HG03045 (cell line): ENCODE measurements at regions not wholly inside any gene's neighbourhood (a gene's known extent, or its start where the extent isn't known, plus 50 kb on each side); places are given as distances from the start of the nearest gene placed in this dataset.
"Not testable (repeated sequence)": the region's sequence is repeated elsewhere in the genome, so short reads cannot be mapped to it uniquely, and the experiment has no call there.

Experiments
- ATAC-seq: cut with Tn5 transposase; IDR thresholded peaks from one replicate; pipeline ENCODE4 v1.9.1; 2021; ENCODE audit warnings: mild to moderate bottlenecking, moderate library complexity; ENCODE audit not compliant: unreplicated experiment

DNA sequence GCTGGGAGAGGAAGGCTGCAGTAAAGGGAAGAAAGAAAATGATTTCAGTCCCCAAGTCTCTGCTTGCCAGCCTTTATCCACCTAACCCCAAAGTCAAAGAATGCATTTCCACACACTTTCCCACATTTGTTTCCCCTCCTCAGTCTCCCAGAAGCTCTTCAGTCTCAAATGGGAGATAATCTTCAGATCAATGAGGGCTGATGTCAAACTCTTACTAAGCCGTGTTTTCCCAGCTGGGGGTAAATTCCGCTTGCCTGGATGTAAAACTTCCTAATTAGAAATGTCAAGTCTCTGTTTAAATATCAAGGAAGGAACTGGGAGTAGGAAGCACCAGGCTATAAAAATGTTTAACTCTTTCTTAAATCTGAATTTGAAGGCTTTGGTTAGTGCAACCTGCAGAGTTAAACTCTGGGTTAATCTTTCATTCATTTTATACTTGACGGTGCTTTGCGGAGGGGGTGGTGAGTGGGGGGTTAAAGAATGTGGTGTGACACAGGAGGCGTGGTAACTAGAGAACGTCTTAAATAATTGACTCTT is 601.4 kb upstream of the ACTRT1 start:
- ATAC-seq, result no peak

DNA sequence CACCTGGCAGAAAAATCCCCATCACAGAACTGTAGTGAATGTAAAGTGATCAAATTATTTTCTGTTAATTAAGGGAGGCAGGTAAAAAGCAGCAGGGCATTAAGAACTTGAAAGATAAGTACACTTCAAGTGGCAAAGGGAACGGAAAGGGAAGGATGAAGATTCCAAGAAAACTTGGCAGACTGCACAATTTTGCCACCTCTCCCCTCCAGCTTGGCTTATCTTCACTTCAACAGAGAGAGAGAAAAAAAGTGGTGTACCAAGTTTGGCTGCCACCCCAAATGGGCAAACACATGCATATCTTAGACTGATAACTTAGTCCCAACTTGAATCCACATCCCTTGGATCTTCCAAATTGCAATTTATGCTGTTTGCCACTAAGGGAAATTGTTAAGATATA is 598.1 kb upstream of the ACTRT1 start:
- no peak for ATAC-seq

DNA sequence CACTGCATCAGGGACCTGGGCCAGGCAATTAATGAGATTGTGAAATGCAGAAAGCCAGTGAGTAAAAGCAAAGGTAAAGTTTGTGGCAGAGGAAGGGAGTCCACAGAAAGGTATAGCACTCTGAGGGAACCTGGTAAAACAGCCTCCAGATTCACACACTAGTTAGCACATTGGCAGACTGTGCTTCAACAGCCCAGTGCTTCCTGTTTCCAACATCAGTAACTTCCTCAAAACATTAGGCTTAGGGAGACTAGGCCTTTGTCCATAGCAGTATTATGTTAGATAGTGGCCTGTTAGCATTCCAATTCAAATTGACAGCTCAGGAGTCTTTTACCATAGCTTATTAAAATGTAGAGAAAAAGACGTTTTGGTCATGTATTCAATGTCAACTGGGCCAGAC is 582.6 kb upstream of the ACTRT1 start:
- ATAC-seq, result no peak

DNA sequence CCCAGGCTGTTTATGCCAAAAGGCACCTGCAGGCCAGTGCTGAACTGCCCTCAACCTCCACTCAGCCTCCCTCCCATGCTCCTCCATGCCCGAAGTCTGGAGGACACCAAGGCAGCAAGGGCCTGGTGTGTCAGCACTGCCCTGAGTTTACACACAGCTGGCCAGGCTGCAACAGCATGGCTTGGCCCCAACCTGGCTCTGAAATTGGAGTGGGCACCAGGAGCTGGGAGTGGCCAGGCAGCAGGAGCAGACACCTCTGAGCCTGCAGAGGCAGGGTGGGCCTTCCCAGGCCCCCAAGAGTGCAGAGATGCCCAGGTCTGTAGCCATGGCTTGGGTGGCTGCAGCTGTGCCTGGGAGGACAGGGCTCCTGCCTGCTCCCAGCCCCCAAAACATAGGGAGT is 571.2 kb upstream of the ACTRT1 start:
- no peak for ATAC-seq

DNA sequence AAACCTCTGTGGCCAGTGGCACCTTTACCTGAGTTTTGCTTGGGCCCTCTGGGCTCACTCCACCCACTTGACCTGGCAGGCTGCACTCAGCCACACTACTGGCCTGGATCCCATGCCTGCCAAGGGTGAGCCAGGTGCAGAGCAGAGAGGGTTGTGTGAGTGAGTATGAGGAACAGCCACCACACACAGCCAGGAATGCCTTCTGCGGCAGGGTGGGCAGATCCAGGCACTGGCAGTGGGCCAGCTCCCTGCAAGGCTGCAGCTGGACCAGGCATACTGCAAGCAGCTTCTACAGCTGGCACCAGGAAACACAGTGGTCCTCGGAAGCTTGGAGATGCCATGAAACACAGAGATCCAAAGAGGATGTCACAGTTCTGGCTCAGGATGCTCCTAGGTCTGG is 570.1 kb upstream of the ACTRT1 start:
- ATAC-seq, result no peak

DNA sequence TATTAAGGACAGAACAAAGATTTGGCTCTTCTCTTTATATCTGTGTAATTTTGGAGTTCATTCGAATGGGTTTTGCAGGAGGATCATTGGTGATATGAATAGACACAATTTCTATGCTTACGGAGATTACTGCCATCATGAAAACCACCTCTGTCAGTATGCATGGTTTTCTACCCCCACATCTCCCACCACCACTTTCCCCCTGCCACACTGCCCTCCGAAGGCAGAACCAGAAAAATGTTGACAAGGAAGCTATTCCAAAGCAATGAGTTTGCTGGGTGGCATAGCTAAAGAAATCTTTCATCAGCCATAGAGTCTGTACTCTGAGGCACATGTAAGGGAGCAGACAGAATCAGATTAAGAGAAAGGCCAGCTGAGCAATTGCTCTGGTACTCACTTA is 567.3 kb upstream of the ACTRT1 start:
- ATAC-seq, result no peak

DNA sequence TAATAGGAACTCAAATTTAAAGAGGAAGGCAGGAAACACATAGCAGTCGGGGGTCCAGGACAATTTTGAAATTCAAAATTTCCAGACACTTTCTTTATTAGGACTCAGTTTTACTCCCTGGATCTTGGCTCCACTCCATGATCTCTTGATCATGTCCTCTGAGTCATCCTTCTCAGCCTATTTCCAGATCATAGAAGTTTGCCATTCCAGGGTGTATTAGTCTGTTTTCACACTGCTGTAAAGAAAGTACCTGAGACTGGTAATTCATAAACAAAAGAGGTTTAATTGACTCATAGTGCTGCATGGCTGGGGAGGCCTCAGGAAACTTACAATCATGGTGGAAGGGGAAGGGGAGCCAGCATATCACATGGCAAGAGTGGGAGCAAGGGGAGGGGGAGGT is 564.7 kb upstream of the ACTRT1 start:
- ATAC-seq, result no peak

DNA sequence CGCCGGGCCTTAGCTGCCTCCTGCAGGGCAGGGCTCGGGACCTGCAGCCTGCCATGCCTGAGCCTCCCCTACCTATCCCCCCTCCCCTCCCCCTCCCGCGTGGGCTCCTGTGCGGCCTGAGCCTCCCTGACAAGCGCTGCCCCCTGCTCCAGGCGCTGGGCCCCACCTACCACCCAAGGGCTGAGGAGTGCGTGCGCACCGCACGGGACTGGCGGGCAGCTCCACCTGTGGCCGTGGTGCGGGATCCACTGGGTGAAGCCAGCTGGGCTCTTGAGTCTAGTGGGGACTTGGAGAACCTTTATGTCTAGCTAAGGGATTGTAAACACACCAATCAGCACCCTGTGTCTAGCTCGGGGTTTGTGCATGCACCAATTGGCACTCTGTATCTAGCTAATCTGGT is 554.6 kb upstream of the ACTRT1 start:
- not testable (repeated sequence) for ATAC-seq

DNA sequence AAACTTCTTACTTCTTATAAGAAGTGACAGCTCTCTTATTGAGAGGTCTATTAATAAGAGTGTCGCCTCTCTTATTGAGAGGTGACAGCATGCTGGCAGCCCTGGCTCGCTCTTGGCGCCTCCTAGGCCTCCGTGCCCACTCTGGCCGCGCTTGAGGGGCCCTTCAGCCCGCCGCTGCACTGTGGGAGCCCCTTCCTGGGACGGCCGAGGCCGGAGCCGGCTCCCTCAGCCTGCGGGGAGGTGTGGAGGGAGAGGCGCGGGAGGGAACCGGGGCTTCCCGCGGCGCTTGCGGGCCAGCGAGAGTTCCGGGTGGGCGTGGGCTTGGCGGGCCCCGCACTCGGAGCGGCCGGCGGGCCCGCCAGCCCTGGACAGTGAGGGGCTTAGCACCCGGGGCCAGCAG is 554.2 kb upstream of the ACTRT1 start:
- not testable (repeated sequence) for ATAC-seq

DNA sequence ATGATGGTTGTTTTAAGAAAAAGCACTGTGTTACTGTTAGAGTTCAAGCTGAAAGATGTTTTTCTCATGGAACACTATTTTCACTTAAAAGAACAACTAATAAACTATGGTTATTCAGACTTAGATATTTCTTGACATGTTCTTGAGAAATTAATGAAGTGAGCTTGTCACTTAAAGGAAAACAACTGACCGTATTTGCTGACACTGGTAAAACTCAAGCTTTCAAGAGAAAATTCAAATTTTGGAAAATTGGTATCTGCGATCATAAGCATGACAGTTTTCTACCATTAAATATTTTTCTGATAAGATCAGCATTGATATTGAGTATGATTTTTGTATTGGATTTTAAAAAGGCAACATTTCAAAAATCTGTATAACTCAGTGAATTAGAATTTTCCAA is 549.5 kb upstream of the ACTRT1 start:
- no peak for ATAC-seq

DNA sequence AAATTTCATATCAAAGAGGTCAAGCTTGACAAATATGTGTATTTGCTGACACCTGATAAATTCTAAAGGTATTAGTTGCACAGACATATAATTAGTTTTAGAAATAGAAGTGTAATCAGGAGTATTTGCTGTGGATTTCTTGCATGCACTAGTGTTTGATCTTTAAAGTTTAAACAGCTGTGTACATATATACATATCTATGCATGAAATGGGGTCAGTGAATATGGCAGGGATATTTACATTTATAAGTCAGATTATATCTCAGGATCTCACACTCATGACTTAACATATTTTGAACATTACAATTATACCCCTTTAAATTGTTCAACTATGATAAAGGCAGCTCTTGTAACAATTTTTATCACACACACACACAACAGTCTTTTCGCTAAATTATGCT is 547.4 kb upstream of the ACTRT1 start:
- no peak for ATAC-seq

DNA sequence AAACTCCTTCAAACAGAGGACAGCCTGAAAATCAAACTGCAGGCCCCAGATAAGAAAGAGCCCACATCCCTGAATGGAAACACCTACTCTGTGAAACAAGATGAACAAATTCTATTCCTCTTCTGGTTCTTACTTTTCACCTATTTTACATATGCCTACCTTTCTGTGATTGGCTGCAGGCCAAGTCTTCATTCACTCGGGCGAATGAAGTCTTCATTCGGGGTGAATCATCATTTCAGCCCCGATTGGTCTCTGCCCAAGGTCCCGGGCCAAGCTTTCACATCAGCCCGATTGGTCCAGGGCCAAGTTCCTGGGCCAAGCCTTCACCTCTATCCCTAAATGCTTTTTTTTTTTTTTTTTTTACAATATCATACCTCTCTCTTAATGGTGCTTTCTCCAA is 529.8 kb upstream of the ACTRT1 start:
- no peak for ATAC-seq

DNA sequence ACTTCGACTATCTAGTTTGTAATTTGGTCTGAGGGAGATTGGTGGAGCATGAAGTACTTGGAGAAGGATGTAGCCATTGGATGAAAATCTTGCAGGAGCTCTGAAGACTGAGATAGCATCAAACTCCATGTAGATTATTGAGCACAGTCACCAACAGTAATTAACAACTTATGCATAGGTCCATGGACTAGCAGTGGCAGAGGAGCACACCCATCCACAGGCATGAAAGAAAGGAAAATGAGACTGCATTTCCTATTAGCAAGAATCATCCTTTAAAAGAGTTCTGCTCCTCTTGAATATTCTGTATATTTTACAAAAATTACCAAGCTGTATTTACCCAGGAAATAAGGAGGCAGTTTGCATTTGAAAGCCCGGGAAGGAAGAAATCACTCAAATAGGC is 529.4 kb upstream of the ACTRT1 start:
- ATAC-seq, result no peak

DNA sequence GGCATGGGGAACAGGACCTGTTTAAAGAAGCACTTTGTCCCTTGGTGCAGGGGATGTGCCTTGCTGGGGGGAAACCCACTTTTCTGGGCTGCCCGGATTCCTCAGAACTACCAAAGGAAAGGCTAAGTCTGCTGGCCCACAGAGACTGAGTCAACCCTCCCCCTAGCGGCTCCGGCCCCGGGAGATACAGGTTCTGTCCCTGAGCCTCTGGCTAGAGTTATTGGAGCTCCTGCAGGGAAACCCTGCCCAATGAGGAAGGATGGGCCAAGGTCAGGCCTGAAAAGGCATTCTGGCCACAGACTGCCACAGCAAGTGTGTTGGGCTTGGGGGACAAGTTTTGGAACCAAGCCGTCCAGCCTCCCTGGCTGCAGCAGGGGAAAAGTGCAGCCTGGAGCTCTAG is 490.9 kb upstream of the ACTRT1 start:
- ATAC-seq, result no peak

DNA sequence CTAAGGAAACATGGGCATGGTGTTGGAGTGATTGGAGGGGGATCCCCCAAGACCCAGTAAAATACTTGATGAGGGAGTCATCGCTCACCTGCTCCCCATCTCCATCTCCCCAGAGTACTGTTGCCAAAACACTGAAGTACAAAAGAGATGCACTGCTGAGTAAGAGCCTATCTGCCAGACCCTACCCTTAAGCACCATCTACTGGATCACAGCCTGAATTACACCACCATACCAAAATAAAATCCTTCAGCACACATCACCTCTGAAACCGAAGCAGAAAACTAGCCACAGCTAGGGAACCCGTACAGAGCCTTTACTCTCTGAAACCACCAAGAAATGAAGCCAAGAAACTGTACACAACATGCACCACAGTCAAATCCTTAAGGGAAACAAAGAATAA is 466.3 kb upstream of the ACTRT1 start:
- no peak for ATAC-seq

DNA sequence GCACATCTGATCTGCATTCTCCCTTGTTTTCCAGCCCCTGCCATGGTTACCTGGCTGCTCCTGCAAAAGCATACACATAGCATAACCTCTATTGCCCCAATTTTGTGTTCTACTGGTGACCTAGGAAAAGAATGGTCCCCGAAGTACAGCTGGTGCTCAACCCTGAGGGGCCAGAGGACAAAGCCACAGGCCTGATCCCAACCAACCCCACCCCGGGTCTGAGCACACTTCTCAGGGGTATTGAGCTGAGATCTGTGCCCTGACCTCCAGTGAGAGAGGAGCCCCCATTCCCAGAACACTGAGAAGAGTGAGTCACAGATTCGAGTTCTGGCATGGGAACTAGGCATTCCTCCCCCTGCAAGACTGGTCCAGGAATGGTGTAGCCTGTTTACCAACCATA is 465.5 kb upstream of the ACTRT1 start:
- ATAC-seq, result no peak

DNA sequence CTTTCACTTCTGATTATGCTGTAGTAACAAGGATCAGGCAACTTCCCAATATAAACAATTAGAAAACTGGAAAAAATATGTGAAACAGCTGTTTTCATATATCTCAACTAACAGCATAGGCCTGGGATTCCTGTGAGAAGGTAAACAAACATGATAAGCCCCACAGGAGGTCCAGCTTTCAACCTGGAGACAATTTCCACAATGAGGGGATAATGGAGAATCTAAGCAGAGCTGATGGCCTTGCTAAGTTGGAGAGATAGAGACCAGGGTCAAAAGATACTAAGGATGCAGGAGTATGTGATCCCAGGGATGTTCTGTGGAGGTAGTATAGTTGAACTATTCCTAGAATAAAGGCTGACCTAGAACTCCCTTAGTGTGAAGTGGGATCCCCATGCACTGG is 452.3 kb upstream of the ACTRT1 start:
- ATAC-seq, result no peak

DNA sequence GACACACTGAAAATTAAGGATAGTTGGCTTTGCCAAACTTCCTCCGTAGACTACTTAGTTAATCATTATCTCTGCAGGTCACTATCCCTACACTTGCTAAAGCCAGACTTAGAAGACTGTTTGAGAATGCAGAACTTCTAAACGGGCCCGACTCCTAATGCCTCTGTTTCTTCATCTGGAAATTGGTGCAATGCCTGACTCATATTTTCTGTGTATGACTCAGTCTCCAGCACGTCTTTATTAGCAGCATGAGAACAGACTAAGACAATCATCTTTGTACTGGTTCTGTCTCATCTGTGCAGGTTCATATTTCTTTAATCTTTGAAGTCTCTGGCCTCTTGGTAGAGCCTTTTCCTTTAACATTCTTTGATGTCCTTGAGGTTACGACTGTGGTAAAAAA is 411.9 kb upstream of the ACTRT1 start:
- ATAC-seq, result no peak

DNA sequence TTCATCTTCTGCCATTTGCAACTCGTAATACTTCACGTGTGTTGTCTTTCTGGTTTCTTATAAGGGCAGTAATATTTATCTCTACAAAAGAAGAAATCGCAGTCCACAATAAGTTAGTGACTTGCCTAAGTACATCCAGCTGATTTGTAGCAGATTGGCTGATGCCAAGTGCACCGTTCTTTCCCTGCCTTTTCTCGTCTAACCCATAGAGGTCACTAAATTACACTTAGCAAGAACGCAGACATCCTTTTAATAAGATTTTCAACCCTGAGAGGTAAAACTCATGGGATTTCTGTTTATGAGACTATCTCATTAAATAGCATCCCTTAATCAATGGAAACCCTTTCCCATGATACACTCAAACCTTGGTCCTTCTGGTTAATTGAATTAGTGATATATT is 408.6 kb upstream of the ACTRT1 start:
- no peak for ATAC-seq

DNA sequence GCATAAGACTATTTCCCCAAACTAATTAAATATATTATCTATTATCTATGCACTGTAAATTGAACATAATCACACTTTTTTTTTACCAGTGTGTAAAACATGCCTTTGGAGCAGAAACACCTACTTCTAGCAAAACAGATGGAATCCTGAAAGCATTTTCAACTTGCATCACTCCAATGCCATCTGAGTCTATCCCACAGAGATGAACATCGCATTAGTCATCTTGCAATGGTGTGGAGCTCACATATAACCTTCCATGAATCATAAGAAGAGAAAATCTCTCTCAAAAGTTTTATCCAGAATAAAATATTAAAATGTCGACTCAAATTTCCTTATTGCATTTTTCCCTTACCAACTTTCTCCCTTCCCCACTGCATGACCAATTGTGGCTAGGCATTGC is 406.7 kb upstream of the ACTRT1 start:
- ATAC-seq, result no peak

DNA sequence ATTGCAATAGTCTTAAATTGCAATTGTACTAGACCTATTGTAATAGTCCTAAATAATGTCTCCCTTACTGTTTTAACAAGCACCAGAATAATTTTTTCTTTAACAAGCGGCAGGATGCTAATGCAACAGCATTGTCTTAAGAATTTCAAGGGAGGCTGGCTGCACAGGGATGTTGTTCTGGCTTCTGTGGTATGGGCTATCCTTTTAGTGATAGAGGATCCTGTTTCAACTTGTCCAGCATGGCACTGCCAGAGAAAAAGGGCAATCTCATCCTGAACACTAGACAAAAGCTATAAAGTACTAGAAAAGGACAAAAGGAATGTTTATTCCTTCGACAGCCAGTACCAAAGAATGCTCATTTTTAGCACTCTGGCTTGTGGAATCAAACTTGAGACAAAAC is 405.5 kb upstream of the ACTRT1 start:
- no peak for ATAC-seq

DNA sequence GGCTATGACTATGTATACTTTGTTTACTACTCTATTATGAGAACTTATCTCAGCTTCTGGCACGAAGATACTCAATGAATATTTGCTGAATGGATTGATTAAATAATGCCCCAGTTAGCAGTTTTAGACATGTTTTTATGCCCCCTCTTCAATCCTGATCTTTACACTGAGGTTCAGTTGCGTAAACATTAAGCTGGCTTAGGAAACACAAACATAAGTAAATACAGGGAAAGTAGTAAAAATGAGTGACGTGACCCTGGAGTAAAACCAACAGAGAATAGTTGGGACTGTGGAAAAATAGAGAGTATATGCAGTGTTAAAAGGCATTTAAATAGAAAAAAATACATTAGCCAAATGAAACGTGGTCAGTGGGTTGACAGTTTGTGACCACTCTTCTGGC is 387.0 kb upstream of the ACTRT1 start:
- ATAC-seq, result no peak

DNA sequence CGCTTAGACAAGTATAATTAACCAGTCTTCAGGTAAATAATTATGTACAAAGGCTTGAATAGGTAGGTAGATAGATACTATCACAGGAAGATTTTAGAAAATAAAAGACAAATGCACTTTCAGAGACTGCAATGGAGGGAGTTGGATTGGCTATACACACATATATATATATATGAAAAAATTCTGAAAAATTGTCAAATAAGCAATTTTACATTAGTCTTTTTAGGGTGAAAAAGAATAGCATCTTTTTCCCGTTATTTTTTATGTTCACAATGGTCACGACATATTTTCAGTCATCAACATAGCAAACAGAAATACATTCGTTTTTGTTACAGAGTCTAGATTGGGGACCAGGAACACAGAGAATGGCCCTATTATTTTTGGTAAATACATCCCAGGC is 385.9 kb upstream of the ACTRT1 start:
- ATAC-seq, result no peak
